Activated CD4-positive, alpha-beta T cell treated with anti-CD3 and anti-CD28 coated beads, Interleukin-2, amount 50 U/mL, for 1 hour (primary cell): ENCODE measurements at regions not wholly inside any gene's neighbourhood (a gene's known extent, or its start where the extent isn't known, plus 50 kb on each side); places are given as distances from the start of the nearest gene placed in this dataset.
"Not testable (repeated sequence)": the region's sequence is repeated elsewhere in the genome, so short reads cannot be mapped to it uniquely, and the experiment has no call there.

Experiments used
- DNase-seq: peaks from one replicate; pipeline ENCODE4 v3.0.0-alpha.2; 2020

GRCh38 chr10:125264757-125265578 is 104.6 kb upstream of the CTBP2 start:
- no peak for DNase-seq

GRCh38 chr10:125264091-125264490 is 103.7 kb upstream of the CTBP2 start:
- DNase-seq: no peak

GRCh38 chr10:125263551-125263950 is 103.2 kb upstream of the CTBP2 start:
- DNase-seq: no peak

GRCh38 chr10:125262920-125263319 is 102.6 kb upstream of the CTBP2 start:
- no peak for DNase-seq

- DNase-seq: no peak
These were observed 102.0 kb upstream of the CTBP2 start for GRCh38 chr10:125262409-125262808.

- DNase-seq: no peak
These were observed 101.3 kb upstream of the CTBP2 start for GRCh38 chr10:125261491-125262186.

- DNase-seq: no peak
These were observed 99.9 kb upstream of the CTBP2 start for GRCh38 chr10:125260260-125260659.

- no peak for DNase-seq
These were observed 99.3 kb upstream of the CTBP2 start for GRCh38 chr10:125259651-125260050.

- DNase-seq: no peak
These were observed 98.3 kb upstream of the CTBP2 start for GRCh38 chr10:125258676-125259075.

- no peak for DNase-seq
These were observed 97.3 kb upstream of the CTBP2 start for GRCh38 chr10:125257521-125258108.

- no peak for DNase-seq
These were observed 95.7 kb upstream of the CTBP2 start for GRCh38 chr10:125256026-125256425.

GRCh38 chr10:125252937-125253336 is 92.6 kb upstream of the CTBP2 start:
- DNase-seq: no peak

GRCh38 chr10:125250834-125251233 is 90.5 kb upstream of the CTBP2 start:
- not testable (repeated sequence) for DNase-seq

GRCh38 chr10:125249948-125250347 is 89.6 kb upstream of the CTBP2 start:
- DNase-seq: no peak

- no peak for DNase-seq
These were observed 88.1 kb upstream of the CTBP2 start for GRCh38 chr10:125248489-125248888.

- no peak for DNase-seq
These were observed 87.2 kb upstream of the CTBP2 start for GRCh38 chr10:125247576-125247975.

GRCh38 chr10:125243532-125244253 is 83.3 kb upstream of the CTBP2 start:
- DNase-seq: no peak

GRCh38 chr10:125238682-125239081 is 78.3 kb upstream of the CTBP2 start:
- no peak for DNase-seq

GRCh38 chr10:125236091-125236490 is 75.7 kb upstream of the CTBP2 start:
- DNase-seq: no peak

GRCh38 chr10:125235093-125236069 is 75.0 kb upstream of the CTBP2 start:
- DNase-seq: no peak

- DNase-seq: not testable (repeated sequence)
These were observed 74.2 kb upstream of the CTBP2 start for GRCh38 chr10:125234576-125234975.

GRCh38 chr10:125233726-125234125 is 73.4 kb upstream of the CTBP2 start:
- DNase-seq: no peak
